HG03575 (cell line): ENCODE measurements at regions not wholly inside any gene's neighbourhood (a gene's known extent, or its start where the extent isn't known, plus 50 kb on each side); places are given as distances from the start of the nearest gene placed in this dataset.

Source experiments
- ATAC-seq: cut with Tn5 transposase; IDR thresholded peaks from one replicate; pipeline ENCODE4 v1.9.1; 2021; ENCODE audit not compliant: unreplicated experiment, insufficient number of reproducible peaks, low FRiP score; ENCODE audit errors: extremely low read depth

GRCh38 chr7:17010637-17011300, 129.0 kb upstream of the AGR3 start:
- no peak for ATAC-seq

GRCh38 chr7:17013204-17013603, 131.4 kb upstream of the AGR3 start:
- no peak for ATAC-seq

GRCh38 chr7:17014686-17015085, 132.9 kb upstream of the AGR3 start:
- ATAC-seq: no peak

- ATAC-seq: no peak
Measured at GRCh38 chr7:17015598-17016031, 133.8 kb upstream of the AGR3 start.

DNA sequence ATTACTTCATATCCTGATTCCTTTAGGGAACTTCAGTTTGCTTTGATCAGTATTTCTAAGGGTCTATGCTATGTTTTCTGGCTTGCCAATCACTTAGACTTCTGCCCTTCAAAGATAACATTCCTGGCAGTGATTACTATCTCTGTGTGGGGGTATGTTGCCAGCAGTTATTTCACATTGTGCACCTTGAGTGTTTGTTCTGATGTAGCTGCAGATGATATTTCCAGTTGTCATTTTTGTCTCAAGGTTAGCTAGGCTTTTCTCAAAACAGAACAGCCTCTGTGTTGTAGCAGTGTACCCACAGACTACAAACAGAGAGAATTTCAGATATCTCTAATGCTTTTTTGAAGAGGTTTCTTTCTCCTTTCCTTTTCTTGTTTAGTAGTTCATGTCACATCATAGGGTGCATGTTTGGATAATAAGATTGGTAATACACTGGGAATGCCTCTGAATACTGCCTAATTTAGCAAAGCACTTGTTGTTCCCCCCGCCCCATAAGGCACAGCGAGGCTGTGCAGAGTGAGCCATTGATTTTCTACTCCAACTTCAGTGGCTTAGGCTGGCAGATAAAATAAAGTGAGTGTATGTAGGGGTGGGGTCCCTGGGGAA, 134.7 kb upstream of the AGR3 start:
- ATAC-seq: no peak

DNA sequence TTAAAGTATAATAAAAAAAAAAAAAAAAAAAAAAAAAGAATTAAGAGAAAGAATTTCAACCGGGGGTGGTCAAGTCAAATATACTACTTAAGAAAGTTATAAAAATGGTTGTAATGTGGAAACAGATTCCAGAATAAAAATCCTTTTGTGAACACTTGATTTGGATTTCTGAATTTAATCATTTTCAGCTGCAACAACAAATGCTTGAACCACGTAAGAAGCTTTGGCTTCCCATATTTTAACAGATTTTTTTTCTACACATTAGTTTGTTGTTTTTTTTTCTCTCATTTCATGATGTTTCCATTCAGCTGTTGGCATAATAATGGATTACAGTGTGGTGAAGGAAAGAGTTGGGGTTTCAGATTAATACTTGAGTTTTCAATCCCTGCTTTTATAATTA, 137.3 kb upstream of the AGR3 start:
- ATAC-seq: no peak

- no peak for ATAC-seq
Measured at GRCh38 chr7:17020250-17020649, 138.5 kb upstream of the AGR3 start.

- ATAC-seq: no peak
Measured at GRCh38 chr7:17021205-17021604, 139.4 kb upstream of the AGR3 start.

DNA sequence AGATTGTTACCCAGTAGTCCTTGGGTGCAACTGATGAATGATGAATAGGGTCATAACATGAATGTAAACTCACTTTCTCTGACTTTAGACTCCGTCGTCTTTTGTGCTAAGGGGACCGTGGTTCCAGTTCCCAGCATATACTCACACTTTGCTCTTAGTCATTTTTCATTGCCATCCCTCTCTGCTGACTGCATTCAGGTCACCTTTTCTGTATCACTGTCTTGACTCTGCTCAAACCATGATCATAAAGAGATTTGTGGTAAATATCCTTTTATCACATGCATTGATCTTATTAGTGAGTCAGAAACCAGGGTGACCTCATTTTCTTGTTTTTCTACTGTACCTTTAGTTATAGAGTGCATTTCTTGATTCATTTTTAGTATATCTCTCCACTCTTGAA, 141.1 kb upstream of the AGR3 start:
- ATAC-seq: no peak

DNA sequence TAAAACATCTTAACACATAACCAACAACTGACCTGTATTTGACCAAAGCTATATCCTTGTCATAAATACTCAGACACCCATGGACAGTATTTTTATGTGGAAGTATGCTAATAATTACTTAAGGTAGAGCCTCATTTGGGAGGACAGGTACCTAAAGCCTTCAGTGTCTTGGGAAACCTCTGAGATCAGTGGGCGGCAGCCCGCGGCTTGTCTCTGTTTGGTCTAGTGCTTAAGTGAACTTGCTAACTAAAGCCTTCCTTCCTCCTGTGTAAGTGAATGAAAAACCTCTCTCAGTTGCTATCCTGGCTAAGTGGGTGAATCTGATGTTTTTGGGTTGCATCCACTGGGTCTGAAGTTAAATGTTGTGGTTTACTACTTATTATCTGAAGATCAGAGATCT, 144.5 kb upstream of the AGR3 start:
- ATAC-seq: no peak

DNA sequence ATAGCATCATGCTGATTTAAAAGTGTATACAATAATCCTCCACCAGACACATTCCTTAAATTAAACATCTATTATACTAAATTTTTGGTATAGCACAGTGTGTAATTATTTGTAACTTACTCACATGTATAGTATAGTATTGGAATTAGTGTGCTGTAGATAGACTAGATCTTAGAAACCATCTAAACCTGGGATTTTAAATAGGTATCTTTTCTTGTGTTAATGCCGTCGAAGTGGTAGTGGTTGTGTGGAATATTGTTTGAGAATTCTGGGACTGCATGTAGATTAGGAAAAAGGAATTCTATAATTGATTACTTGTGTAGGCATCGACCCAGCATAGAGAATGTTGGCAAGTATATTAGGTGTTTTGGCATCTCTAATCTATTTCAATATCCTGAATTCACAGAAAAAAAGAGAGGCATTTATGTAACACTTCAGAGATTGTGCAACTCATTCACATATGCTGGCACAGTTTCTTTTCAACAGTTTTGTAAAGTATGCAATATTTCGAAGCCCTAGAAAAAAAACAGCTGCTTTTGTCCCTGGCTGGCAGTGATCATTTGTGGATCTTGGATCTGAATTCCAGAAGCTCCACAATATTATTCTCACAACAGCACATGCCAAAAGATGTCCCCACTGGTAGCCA, 145.5 kb upstream of the AGR3 start:
- no peak for ATAC-seq

- no peak for ATAC-seq
Measured at GRCh38 chr7:17027789-17028152, 146.0 kb upstream of the AGR3 start.

GRCh38 chr7:17029150-17029549, 147.4 kb upstream of the AGR3 start:
- no peak for ATAC-seq

DNA sequence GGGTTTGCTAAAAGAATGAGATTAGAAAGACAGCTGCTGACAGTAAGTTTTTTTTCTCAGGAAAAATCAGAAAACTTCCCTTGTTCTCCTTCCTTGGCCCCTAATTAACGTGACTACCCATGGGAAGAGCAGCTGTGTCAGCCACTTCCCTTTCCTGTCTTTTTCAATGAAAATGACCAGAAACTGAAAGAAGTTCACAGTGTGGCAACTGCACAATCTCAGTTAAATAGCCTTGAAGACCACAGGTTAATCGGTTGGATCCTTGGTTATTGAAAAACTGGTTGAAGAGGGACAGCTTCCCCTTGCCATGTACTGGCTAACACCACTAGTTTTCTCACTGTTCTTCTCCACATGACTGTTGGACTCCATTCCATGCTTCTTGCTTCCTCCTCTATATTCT, 148.8 kb upstream of the AGR3 start:
- ATAC-seq: no peak

- ATAC-seq: no peak
Measured at GRCh38 chr7:17031906-17032551, 150.2 kb upstream of the AGR3 start.

DNA sequence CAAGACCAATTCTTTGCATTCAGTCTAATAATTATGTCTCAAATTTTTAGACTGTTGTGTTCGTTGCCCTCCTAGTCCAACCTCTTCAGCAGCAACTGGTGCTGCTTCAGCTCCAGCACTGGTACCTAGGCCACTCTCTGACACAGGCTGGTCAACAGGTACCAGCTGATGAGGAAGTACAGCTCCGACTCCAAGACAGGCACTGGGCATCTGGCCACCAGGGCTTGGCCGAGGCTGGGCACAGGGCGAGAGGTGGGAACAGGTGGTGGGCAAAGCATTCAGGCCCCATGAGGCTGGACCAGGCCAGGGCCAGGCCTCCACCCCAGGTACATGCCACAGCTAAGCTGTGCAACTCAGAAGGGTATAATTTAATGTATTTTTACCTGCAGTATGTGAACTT, 151.5 kb upstream of the AGR3 start:
- ATAC-seq: no peak

GRCh38 chr7:17036584-17036983, 154.8 kb upstream of the AGR3 start:
- ATAC-seq: no peak

- no peak for ATAC-seq
Measured at GRCh38 chr7:17037356-17037755, 155.6 kb upstream of the AGR3 start.

- no peak for ATAC-seq
Measured at GRCh38 chr7:17038160-17038782, 156.5 kb upstream of the AGR3 start.

- ATAC-seq: no peak
Measured at GRCh38 chr7:17038783-17039170, 157.0 kb upstream of the AGR3 start.
